WI38 (cell line): ENCODE measurements at regions not wholly inside any gene's neighbourhood (a gene's known extent, or its start where the extent isn't known, plus 50 kb on each side); places are given as distances from the start of the nearest gene placed in this dataset.

Source experiments
- H3K4me3 ChIP-seq: 2 replicates; pipeline ENCODE4 v1.5.1; 2011; ENCODE audit warnings: low read depth, mild to moderate bottlenecking, control low read depth, low read length
- TF ChIP-seq, protein P1 (sequence below): IDR thresholded peaks from 2 replicates; pipeline ENCODE4 v1.5.1; 2012; ENCODE audit warnings: low read depth, mild to moderate bottlenecking, control low read depth, low read length

DNA sequence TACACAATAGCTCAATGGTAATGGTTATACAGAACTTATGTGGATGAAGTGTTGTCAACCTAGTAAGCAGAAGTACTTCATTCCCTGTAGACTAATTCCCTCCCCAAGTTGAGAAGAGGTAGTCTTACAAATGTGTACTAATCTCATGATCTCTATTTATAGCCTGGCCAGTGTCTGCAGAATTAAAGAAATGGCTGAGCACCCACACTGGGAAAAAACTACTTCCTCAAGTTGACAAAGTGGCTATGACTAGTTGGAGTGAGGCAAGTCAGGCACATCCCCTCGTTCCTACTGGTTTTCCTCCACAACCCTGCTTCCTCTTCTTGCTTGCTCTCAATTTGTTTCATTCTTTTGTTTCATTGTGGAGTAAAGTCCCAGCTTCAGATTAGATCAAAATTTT lies 566.7 kb upstream of the ZNF717 start:
- H3K4me3 ChIP-seq, result no peak overlapping the region
- TF ChIP-seq, protein P1, sequence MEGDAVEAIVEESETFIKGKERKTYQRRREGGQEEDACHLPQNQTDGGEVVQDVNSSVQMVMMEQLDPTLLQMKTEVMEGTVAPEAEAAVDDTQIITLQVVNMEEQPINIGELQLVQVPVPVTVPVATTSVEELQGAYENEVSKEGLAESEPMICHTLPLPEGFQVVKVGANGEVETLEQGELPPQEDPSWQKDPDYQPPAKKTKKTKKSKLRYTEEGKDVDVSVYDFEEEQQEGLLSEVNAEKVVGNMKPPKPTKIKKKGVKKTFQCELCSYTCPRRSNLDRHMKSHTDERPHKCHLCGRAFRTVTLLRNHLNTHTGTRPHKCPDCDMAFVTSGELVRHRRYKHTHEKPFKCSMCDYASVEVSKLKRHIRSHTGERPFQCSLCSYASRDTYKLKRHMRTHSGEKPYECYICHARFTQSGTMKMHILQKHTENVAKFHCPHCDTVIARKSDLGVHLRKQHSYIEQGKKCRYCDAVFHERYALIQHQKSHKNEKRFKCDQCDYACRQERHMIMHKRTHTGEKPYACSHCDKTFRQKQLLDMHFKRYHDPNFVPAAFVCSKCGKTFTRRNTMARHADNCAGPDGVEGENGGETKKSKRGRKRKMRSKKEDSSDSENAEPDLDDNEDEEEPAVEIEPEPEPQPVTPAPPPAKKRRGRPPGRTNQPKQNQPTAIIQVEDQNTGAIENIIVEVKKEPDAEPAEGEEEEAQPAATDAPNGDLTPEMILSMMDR, result no peak

DNA sequence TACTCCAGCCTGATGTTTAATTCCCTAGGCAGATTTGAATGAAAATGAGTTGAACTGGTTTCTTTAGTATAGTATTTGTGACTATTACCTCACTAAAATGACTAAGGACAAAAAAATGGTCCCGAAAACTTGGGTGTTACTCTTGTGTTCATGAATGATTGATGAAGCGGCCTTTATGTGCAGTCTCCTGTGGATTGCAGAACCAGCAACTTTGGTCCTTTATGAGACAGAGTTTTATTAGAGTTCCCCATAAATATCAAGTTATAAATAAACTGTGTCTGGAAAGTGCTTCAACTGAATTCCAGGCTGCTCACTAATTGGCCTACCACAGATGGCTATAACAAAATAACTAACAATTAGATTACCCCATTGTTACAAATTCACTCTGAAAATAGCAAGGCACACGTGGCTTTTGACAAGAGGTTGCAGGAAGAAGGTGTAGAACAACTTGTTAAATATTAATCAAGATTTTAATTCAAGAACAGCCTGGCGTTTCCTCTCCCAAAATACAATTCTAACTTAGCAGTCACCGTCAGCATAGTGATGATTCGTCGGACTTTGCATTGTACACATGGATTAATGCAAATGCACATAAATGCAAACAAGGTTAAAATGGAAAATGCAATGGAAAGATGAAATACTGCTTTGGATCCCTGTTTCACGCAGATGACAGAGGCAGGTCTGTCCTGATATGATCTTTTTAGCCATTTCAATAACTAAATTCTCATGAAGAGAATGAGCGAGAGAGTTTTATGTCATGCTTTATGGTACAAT lies 567.3 kb upstream of the ZNF717 start:
- H3K4me3 ChIP-seq, result no peak overlapping the region
- TF ChIP-seq, protein P1, result no peak

DNA sequence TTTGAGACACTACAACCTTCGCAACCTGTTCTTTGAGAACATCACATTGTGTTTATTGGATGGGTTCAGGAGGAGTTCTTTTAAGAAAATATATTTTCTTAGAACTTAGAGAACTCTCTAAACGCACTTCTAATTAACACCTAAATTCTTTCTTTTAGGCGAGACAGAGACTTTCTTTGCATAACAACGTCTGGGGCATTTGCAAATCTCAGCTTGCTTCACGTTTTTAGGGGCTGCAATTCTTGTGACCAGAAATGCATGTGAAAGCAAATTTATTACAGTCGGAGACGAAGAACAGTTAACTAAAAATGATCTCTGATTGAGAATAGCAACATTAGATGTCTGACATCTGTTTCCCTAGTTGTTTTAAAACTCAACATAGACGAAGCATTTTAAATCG lies 568.3 kb upstream of the ZNF717 start:
- no peak overlapping the region for H3K4me3 ChIP-seq
- TF ChIP-seq, protein P1, result no peak

DNA sequence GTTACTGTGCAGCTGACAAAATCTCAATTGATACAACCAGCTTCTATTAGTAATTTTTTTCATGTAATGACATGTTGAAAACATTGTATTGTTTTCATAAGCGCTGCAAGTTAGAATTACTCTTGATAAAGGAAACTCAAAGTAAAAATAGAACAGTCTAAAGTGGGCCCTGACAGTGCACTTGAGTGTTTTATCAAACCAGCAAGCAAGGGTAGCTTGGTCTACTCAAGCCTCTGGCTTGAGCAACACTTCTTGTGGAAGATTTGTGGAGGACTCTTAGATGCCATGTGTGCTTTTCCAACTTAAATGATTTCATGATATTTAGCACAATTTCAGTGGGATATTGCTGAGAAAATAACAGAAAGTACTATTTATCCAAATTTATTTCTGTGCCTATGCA lies 575.7 kb upstream of the ZNF717 start:
- no peak overlapping the region for H3K4me3 ChIP-seq
- TF ChIP-seq, protein P1, result no peak

DNA sequence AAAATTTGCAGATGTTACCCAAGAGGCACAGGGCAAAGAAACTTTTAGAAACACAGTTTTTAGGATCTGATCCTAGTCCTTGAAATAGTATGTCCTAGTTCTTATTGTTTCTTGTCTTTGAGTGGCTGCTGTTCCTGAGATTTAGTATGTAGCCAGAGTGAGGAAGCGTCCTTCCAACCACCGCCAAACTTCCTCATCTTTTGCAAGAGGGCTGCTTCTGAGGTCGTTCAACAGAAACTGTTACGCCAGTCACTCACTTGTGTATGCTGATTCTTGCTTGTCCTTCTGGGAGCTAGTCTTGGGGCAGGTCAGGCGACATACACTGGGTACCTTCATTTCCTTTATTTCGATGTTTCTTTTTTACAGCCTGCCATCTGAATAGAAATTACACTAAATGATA lies 577.3 kb upstream of the ZNF717 start:
- TF ChIP-seq, protein P1, result no peak

DNA sequence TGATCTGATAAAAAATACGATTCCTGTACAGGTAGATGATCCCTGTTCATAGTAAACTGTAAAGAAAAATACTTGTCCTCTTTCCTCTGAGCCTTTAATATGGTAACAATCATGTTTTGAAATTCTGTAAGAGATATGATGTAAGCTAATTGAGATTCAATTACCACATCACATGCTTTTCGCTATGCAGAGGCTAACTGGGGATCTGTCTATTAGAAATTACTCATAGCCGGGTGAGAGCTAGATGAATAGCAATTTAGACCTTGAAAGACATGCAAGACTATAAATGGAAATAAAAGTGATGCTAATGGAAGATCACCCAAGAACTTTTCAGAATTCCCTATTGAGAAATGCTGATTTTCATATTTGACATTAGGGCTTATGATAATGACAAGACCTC lies 579.9 kb upstream of the ZNF717 start:
- no peak overlapping the region for H3K4me3 ChIP-seq
- TF ChIP-seq, protein P1, result no peak

More for the DNA sequence above, 577.3 kb upstream of the ZNF717 start:
- H3K4me3 ChIP-seq, result no peak overlapping the region

DNA sequence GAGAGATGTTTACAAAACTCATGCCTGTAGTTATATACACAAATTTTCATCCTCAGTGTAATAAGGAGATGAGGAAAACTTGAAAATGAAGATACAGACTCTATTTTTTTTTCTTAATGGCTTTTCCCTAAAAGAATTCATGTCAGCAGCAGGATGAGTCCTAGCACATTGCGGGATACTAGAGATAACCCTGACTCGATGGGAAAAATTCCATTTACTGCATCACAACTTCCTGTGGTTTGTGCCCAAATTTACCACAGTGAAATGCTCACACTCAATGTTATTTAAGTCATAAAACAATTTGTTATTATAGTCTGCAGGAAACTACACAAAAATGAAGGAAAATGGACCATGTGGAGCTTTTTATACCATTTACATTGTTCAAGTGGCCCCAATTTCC lies 581.9 kb upstream of the ZNF717 start:
- H3K4me3 ChIP-seq, result no peak overlapping the region
- TF ChIP-seq, protein P1, result no peak
